Muscle of leg (tissue), 3 donors: ENCODE measurements at regions not wholly inside any gene's neighbourhood (a gene's known extent, or its start where the extent isn't known, plus 50 kb on each side); places are given as distances from the start of the nearest gene placed in this dataset.

Experiments used
- DNase-seq: peaks from one replicate; pipeline ENCODE4 v3.0.0; 2013
- H3K27ac ChIP-seq: one replicate; pipeline ENCODE4 v1.5.1; 2013; ENCODE audit warnings: mild to moderate bottlenecking, low read length, control low read depth
- H3K27me3 ChIP-seq: one replicate; pipeline ENCODE4 v1.6.1; 2013; ENCODE audit warnings: low read length; ENCODE audit not compliant: control insufficient read depth, insufficient read depth
- H3K36me3 ChIP-seq: one replicate; pipeline ENCODE4 v1.6.1; 2013; ENCODE audit warnings: low read length; ENCODE audit not compliant: control insufficient read depth, insufficient read depth
- H3K4me1 ChIP-seq: one replicate; pipeline ENCODE4 v1.6.1; 2013; ENCODE audit warnings: low read length; ENCODE audit not compliant: control insufficient read depth, insufficient read depth
- H3K4me3 ChIP-seq: one replicate; pipeline ENCODE4 v1.5.1; 2013; ENCODE audit warnings: low read length, control low read depth
- H3K9me3 ChIP-seq: replicated peaks from 2 replicates; pipeline ENCODE4 v1.6.1; 2013; ENCODE audit warnings: low read depth, low read length; ENCODE audit not compliant: control insufficient read depth
- WGBS: methylation state at CpG from one replicate; pipeline ENCODE4 v1.1.5; 2013; ENCODE audit warnings: missing lambda C conversion rate; ENCODE audit not compliant: insufficient coverage; 5-methylcytosine and 5-hydroxymethylcytosine counted together

DNA sequence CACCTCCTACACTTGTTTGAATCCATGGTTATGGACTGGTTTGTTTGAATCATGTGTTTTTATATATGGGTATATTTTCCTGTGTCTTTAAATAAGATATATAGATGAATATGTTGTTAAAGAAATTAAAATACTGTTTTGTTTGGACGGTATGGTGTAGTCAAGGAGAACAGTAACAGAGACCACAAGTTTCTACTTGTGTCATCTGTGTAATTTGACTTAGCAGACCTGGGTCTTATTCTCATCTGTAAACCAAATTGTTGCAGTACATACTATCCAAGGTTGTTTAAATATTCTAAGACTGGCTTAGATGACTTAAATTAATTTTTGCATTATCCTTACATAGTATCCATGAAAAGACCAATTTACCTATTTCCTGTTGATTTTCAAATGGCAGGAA, 361.1 kb upstream of the SLITRK1 start:
- no peak for DNase-seq
- no peaks in the 10 kb centered on the region for H3K27me3 ChIP-seq
- no peaks in the 10 kb centered on the region for H3K36me3 ChIP-seq
- H3K4me1 ChIP-seq = no peaks in the 10 kb centered on the region
- no peak overlapping the region for H3K27ac ChIP-seq
- H3K4me3 ChIP-seq = no peak overlapping the region
- no CpG with 5 or more reads among the region's 1 CpG for WGBS
- H3K9me3 ChIP-seq = no peaks in the 10 kb centered on the region

DNA sequence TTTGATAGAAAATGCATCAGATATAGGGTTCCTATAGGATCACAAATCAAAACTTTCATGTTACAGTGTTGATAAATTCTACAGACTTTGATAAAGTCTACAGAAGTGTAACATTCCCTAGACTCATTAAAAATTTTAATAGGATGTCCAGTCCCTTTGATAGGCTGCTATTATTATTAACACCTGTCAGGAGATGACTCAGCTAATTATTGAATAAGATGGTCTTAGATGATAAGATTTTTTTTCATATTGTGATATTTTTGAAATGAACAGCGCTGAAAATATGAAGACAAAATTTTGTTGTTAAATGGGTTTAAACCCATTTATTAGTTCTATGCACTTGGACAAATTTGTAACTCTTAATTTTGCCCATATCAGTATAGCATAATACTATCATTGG, 356.8 kb upstream of the SLITRK1 start:
- Histone ChIP-seq H3K4me3 (no peak overlapping the region), H3K27me3 (no peaks in the 10 kb centered on the region), H3K9me3 (no peaks in the 10 kb centered on the region), H3K4me1 (no peaks in the 10 kb centered on the region), H3K36me3 (no peaks in the 10 kb centered on the region), H3K27ac (no peak overlapping the region)
- DNase-seq = no peak
- WGBS = no CpG with 5 or more reads among the region's 1 CpG

DNA sequence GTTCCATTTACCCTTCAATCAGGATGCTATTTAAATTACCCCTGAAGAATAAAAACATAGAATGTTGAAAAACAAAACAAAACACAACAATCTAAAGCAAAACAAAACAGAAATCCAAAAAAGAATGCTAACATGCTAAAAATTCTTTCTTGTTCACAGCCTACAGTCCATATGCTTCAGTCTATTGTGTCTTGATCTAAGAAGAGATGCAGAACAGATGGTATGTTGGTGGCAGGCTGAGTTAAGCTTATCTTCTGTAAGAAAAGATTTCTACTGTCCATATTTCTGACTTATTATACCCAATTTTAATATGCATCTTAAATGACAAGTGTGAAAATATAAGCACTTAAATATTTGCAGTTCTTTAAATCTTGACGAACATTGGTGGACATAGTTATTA, 356.1 kb upstream of the SLITRK1 start:
- no CpG with 5 or more reads among the region's 1 CpG for WGBS
- Histone ChIP-seq H3K27me3 (no peaks in the 10 kb centered on the region), H3K4me3 (no peak overlapping the region), H3K9me3 (no peaks in the 10 kb centered on the region), H3K27ac (no peak overlapping the region), H3K36me3 (no peaks in the 10 kb centered on the region), H3K4me1 (no peaks in the 10 kb centered on the region)
- DNase-seq = no peak

DNA sequence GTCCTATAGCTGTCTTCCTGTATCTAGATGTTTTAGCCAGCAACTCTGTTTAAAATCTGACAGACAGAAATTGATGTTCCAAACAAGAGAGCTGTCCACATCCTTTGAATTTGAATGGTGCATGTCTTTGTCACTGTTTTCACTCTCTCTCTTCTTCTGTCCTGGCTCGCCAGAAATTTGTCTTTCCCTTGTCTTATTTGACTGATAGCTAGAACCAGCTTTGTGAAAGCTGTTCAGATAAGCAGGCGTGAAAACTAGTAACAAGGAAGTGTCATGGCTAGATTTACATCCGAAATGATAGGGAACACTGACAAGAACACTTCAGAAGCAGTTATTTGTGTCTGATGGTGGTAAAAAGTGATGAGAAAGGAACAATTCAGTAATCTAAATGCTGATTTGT, 354.9 kb upstream of the SLITRK1 start:
- no peaks in the 10 kb centered on the region for H3K27me3 ChIP-seq
- WGBS = 63% methylated on average over 2 of the region's 3 CpGs
- no peak for DNase-seq
- no peaks in the 10 kb centered on the region for H3K4me1 ChIP-seq
- no peak overlapping the region for H3K4me3 ChIP-seq
- H3K27ac ChIP-seq = no peak overlapping the region
- H3K9me3 ChIP-seq = no peaks in the 10 kb centered on the region
- no peaks in the 10 kb centered on the region for H3K36me3 ChIP-seq

DNA sequence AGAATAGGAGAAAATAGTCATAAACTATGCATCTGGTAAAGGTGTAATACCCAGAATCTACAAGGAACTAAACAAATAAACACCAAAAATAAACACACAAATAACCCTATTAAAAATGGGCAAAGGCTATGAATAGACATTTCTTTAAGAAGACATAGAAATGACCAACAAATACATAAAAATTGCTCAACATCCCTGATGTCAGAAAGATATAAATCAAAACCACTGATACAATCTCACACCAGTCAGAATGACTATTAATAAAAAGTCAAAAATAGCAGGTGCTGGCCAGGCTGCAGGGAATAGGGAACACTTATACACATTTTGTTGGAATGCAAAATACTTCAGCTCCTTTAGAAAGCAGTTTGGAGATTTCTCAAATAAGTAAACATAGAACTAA, 352.1 kb upstream of the SLITRK1 start:
- H3K9me3 ChIP-seq = no peaks in the 10 kb centered on the region
- DNase-seq = no peak
- no peak overlapping the region for H3K4me3 ChIP-seq
- H3K27me3 ChIP-seq = no peaks in the 10 kb centered on the region
- no peaks in the 10 kb centered on the region for H3K36me3 ChIP-seq
- H3K4me1 ChIP-seq = no peaks in the 10 kb centered on the region
- H3K27ac ChIP-seq = no peak overlapping the region

DNA sequence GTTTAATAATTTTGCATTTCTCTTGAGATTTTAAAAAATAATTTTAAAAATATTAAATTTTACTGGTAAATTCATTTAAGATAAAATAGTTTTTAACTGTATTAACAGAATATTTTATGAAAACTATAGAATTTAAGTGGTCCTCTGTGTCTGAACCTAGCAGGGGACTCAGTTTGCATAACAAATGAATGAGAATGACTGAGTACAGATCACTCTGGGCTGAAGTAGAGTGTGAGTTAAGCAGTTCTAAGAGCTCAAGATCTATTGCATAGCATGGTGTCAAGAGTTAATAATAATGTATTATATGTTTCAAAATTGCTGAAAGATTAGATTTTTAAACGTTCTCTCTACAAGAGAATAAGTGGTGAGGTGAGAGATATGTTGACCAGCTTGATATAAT, 348.3 kb upstream of the SLITRK1 start:
- Histone ChIP-seq H3K27me3 (no peaks in the 10 kb centered on the region), H3K27ac (no peak overlapping the region), H3K4me1 (no peaks in the 10 kb centered on the region), H3K4me3 (no peak overlapping the region), H3K36me3 (no peaks in the 10 kb centered on the region), H3K9me3 (no peaks in the 10 kb centered on the region)
- WGBS = no CpG with 5 or more reads among the region's 1 CpG
- DNase-seq = no peak

DNA sequence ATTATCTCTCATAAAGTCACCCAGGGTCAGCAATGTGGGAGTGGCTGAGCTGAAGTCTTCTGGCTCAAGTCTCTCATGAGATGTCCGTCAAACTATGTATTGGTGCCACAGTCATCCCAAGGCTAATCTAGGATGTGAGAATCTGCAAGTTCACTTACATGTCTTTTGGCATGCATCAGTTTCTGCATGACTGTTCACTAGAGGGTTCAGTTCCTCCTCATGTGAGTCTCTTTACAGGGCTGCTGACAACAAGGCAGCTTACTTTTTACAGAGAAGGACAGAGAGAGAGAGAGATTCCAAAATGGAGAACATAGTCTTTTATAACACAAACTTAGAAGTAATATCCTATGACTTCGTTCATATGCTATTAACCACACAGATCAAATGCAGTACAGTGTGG, 328.8 kb upstream of the SLITRK1 start:
- 83% methylated on average over 1 of the region's 2 CpGs for WGBS
- H3K36me3 ChIP-seq = no peaks in the 10 kb centered on the region
- no peaks in the 10 kb centered on the region for H3K9me3 ChIP-seq
- H3K27me3 ChIP-seq = no peaks in the 10 kb centered on the region
- no peak overlapping the region for H3K27ac ChIP-seq
- no peak overlapping the region for H3K4me3 ChIP-seq
- DNase-seq = no peak
- no peaks in the 10 kb centered on the region for H3K4me1 ChIP-seq

DNA sequence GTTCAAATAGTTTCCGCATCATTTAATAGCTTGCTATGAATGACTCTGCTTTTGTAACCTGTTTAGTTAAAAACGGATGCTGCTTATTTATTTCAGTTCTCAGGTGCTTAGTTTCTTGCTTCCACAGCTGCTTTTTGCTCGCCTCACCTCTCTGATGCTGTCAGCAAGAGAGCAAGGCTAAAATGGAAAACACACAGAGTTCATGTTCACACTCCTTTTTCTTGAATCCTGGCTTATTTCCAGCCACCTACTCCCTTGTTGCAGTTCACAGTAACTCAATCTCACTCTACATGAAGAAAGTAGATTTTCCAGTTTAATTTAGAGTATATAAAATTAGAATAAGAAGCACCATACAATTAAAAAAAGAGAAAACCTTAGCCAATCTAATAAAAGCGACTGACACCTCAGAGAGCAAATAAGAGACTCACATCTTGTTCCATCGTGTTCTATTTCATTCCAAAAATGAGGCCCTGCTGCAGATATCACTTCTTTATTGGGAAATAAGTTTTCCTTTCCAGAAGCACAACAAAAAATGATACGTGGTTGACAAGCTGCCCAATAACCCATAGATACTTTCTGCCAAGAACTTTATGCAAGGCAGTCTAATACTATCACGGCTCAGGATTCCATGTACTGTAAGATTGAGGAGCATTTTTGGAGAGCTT, 326.1 kb upstream of the SLITRK1 start:
- DNase-seq = peak; percentile 83
- Histone ChIP-seq H3K9me3 (no peaks in the 10 kb centered on the region), H3K4me3 (no peak overlapping the region), H3K27ac (no peak overlapping the region), H3K4me1 (no peaks in the 10 kb centered on the region), H3K36me3 (no peaks in the 10 kb centered on the region), H3K27me3 (no peaks in the 10 kb centered on the region)
- WGBS = 13% methylated on average over 2 of the region's 7 CpGs

DNA sequence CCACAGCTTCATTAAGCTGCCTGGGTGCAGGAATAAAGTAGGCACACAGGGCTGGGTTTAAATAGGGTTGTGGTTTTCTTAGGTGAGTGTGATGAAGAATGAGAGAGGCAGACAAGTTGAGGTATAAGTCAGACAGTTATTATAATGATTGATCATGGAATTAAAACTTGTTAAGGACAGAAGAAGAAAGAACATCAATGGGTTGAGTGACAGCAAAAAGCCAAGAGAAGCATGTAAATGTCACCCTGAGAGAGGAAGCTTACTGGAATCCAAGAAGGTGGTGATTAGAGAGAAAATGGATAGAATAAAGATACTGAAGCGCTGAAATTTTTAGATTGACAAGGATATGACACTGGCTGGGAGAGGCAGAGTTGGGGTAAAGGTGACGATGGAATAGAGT, 325.2 kb upstream of the SLITRK1 start:
- 83% methylated on average over 1 of the region's 2 CpGs for WGBS
- DNase-seq = no peak
- Histone ChIP-seq H3K9me3 (no peaks in the 10 kb centered on the region), H3K4me3 (no peak overlapping the region), H3K27ac (no peak overlapping the region), H3K27me3 (no peaks in the 10 kb centered on the region), H3K4me1 (no peaks in the 10 kb centered on the region), H3K36me3 (no peaks in the 10 kb centered on the region)

DNA sequence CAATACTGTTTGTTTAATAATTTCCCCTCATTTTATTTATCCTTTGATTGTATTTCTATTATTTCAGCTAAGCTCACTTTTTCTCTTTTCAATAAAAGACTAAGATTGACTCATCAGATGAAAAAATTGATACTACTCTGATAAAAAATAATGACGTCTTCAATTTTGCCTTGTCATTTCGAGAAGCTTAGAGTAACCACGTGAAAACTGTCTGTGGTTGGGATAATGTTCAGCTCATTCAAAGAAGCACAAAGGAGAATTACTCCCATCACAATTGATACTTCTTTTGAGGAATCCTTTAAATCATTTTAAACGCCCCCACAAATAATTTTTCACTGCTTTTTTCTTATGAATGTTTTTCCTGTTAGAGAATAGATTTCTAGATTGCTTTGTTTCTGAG, 318.7 kb upstream of the SLITRK1 start:
- Histone ChIP-seq H3K4me1 (no peaks in the 10 kb centered on the region), H3K9me3 (no peaks in the 10 kb centered on the region), H3K27ac (no peak overlapping the region), H3K27me3 (no peaks in the 10 kb centered on the region), H3K4me3 (no peak overlapping the region), H3K36me3 (no peaks in the 10 kb centered on the region)
- WGBS = no CpG with 5 or more reads among the region's 4 CpGs
- DNase-seq = no peak

DNA sequence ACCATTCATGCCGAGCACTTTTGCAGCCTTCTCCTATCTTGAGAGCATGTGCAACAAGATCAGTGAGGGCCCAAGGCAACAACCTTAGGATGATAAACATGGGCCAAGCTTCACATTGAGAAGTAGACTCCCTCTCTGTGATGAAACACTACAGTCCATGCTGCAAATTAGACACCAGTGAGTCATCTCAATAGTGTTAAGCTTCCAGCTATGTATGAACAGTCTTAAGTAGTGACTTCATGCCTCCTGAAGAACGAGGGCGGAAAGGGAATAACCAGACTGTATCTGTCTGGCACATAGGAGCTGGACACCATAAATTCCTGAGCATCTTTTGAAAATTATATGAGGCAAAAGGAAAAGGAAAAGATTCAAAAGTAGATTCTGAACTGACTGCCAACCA, 309.9 kb upstream of the SLITRK1 start:
- peak; percentile 5 for DNase-seq
- Histone ChIP-seq H3K4me1 (no peaks in the 10 kb centered on the region), H3K36me3 (no peaks in the 10 kb centered on the region), H3K9me3 (peaks cover 2% of the 10 kb centered on the region), H3K4me3 (no peak overlapping the region), H3K27ac (no peak overlapping the region), H3K27me3 (no peaks in the 10 kb centered on the region)
- 69% methylated on average over 2 of the region's 3 CpGs for WGBS
